ENCODE measurements at regions not wholly inside any gene's neighbourhood (a gene's known extent, or its start where the extent isn't known, plus 50 kb on each side); places are given as distances from the start of the nearest gene placed in this dataset.

- TF ChIP-seq HDAC2 (IDR thresholded peaks at IDR 0.05; ENCODE audit: borderline replicate concordance in 1 of 2, low read depth in 2 of 2, low read length in 2 of 2) (no peak), RFX5 (IDR thresholded peaks at IDR 0.05; ENCODE audit: borderline replicate concordance, low read depth, low read length) (no peak), PHF8 (conservative IDR thresholded peaks at IDR 0.05; ENCODE audit: low read depth, low read length) (no peak), GTF2F1 (IDR thresholded peaks at IDR 0.05; ENCODE audit: borderline replicate concordance, low read depth, low read length) (no peak), RAD21 (IDR thresholded peaks at IDR 0.05 in 1 of 2, conservative IDR thresholded peaks at IDR 0.05 in 1 of 2; ENCODE audit: low read depth in 2 of 2, low read length in 2 of 2) (no peak)
Measured at GRCh38 chr2:15863089-15863488, 77.3 kb upstream of the MYCN start.
